ENCODE measurements at regions not wholly inside any gene's neighbourhood (a gene's known extent, or its start where the extent isn't known, plus 50 kb on each side); places are given as distances from the start of the nearest gene placed in this dataset.

- DNase-seq (ENCODE audit: low read depth): no peak
- Histone ChIP-seq H3K9me3 (ENCODE audit: control insufficient read depth, low read length) (no peaks in the 10 kb centered on the region), H3K9ac (ENCODE audit: low read length) (no peak overlapping the region), H3K4me1 (ENCODE audit: control insufficient read depth, insufficient read depth, low read length) (peaks cover 36% of the 10 kb centered on the region), H3K4me3 (ENCODE audit: low read length) (no peak overlapping the region), H3K27me3 (replicated peaks; ENCODE audit: control insufficient read depth, insufficient read depth, low read length) (no peaks in the 10 kb centered on the region), H3K36me3 (ENCODE audit: control insufficient read depth, insufficient read depth, low read length, severe bottlenecking) (no peaks in the 10 kb centered on the region)
Measured at GRCh38 chr5:103427326-103427725, 135.3 kb downstream of the NUDT12 start.

GRCh38 chr5:103425686-103426454 lies 136.7 kb downstream of the NUDT12 start:
- H3K9me3 ChIP-seq (ENCODE audit: control insufficient read depth, low read length): no peaks in the 10 kb centered on the region
- no peak overlapping the region for H3K9ac ChIP-seq (ENCODE audit: low read length)
- H3K27me3 ChIP-seq (replicated peaks; ENCODE audit: control insufficient read depth, insufficient read depth, low read length): no peaks in the 10 kb centered on the region
- peak; percentile 49 for DNase-seq (ENCODE audit: low read depth)
- H3K4me1 ChIP-seq (ENCODE audit: control insufficient read depth, insufficient read depth, low read length): peaks cover 25% of the 10 kb centered on the region
- H3K36me3 ChIP-seq (ENCODE audit: control insufficient read depth, insufficient read depth, low read length, severe bottlenecking): no peaks in the 10 kb centered on the region
- H3K4me3 ChIP-seq (ENCODE audit: low read length): no peak overlapping the region

GRCh38 chr5:103424453-103425205 lies 138.0 kb downstream of the NUDT12 start:
- Histone ChIP-seq H3K9me3 (ENCODE audit: control insufficient read depth, low read length) (no peaks in the 10 kb centered on the region), H3K9ac (ENCODE audit: low read length) (no peak overlapping the region), H3K4me3 (ENCODE audit: low read length) (no peak overlapping the region), H3K27me3 (replicated peaks; ENCODE audit: control insufficient read depth, insufficient read depth, low read length) (no peaks in the 10 kb centered on the region), H3K36me3 (ENCODE audit: control insufficient read depth, insufficient read depth, low read length, severe bottlenecking) (no peaks in the 10 kb centered on the region), H3K4me1 (ENCODE audit: control insufficient read depth, insufficient read depth, low read length) (peaks cover 19% of the 10 kb centered on the region)
- peak; percentile 71 for DNase-seq (ENCODE audit: low read depth)

- H3K4me1 ChIP-seq (ENCODE audit: control insufficient read depth, insufficient read depth, low read length): peaks cover 19% of the 10 kb centered on the region
- no peak overlapping the region for H3K9ac ChIP-seq (ENCODE audit: low read length)
- H3K36me3 ChIP-seq (ENCODE audit: control insufficient read depth, insufficient read depth, low read length, severe bottlenecking): no peaks in the 10 kb centered on the region
Measured at GRCh38 chr5:103424026-103424425, 138.6 kb downstream of the NUDT12 start.

GRCh38 chr5:103422756-103423155 lies 139.8 kb downstream of the NUDT12 start:
- Histone ChIP-seq H3K9me3 (ENCODE audit: control insufficient read depth, low read length) (no peaks in the 10 kb centered on the region), H3K4me3 (ENCODE audit: low read length) (no peak overlapping the region), H3K27me3 (replicated peaks; ENCODE audit: control insufficient read depth, insufficient read depth, low read length) (no peaks in the 10 kb centered on the region), H3K4me1 (ENCODE audit: control insufficient read depth, insufficient read depth, low read length) (peaks cover 19% of the 10 kb centered on the region), H3K9ac (ENCODE audit: low read length) (no peak overlapping the region), H3K36me3 (ENCODE audit: control insufficient read depth, insufficient read depth, low read length, severe bottlenecking) (no peaks in the 10 kb centered on the region)
- DNase-seq (ENCODE audit: low read depth): no peak

More at GRCh38 chr5:103424026-103424425, 138.6 kb downstream of the NUDT12 start:
- peak; percentile 91 for DNase-seq (ENCODE audit: low read depth)
- Histone ChIP-seq H3K4me3 (ENCODE audit: low read length) (peak overlapping the region; percentile 21), H3K27me3 (replicated peaks; ENCODE audit: control insufficient read depth, insufficient read depth, low read length) (no peaks in the 10 kb centered on the region), H3K9me3 (ENCODE audit: control insufficient read depth, low read length) (no peaks in the 10 kb centered on the region)

GRCh38 chr5:103414604-103415003 lies 148.0 kb downstream of the NUDT12 start:
- Histone ChIP-seq H3K4me3 (ENCODE audit: low read length) (no peak overlapping the region), H3K36me3 (ENCODE audit: control insufficient read depth, insufficient read depth, low read length, severe bottlenecking) (no peaks in the 10 kb centered on the region), H3K27me3 (replicated peaks; ENCODE audit: control insufficient read depth, insufficient read depth, low read length) (no peaks in the 10 kb centered on the region), H3K9ac (ENCODE audit: low read length) (no peak overlapping the region), H3K4me1 (ENCODE audit: control insufficient read depth, insufficient read depth, low read length) (peaks cover 4% of the 10 kb centered on the region), H3K9me3 (ENCODE audit: control insufficient read depth, low read length) (no peaks in the 10 kb centered on the region)
- DNase-seq (ENCODE audit: low read depth): peak; percentile 7

GRCh38 chr5:103411711-103412110 lies 150.9 kb downstream of the NUDT12 start:
- no peak overlapping the region for H3K9ac ChIP-seq (ENCODE audit: low read length)
- DNase-seq (ENCODE audit: low read depth): no peak
- no peak overlapping the region for H3K4me3 ChIP-seq (ENCODE audit: low read length)
- H3K36me3 ChIP-seq (ENCODE audit: control insufficient read depth, insufficient read depth, low read length, severe bottlenecking): no peaks in the 10 kb centered on the region
- no peaks in the 10 kb centered on the region for H3K27me3 ChIP-seq (replicated peaks; ENCODE audit: control insufficient read depth, insufficient read depth, low read length)
- H3K4me1 ChIP-seq (ENCODE audit: control insufficient read depth, insufficient read depth, low read length): peaks cover 4% of the 10 kb centered on the region
- H3K9me3 ChIP-seq (ENCODE audit: control insufficient read depth, low read length): no peaks in the 10 kb centered on the region

- no peak overlapping the region for H3K9ac ChIP-seq (ENCODE audit: low read length)
- DNase-seq (ENCODE audit: low read depth): no peak
- no peaks in the 10 kb centered on the region for H3K36me3 ChIP-seq (ENCODE audit: control insufficient read depth, insufficient read depth, low read length, severe bottlenecking)
- no peaks in the 10 kb centered on the region for H3K27me3 ChIP-seq (replicated peaks; ENCODE audit: control insufficient read depth, insufficient read depth, low read length)
- peaks cover 4% of the 10 kb centered on the region for H3K4me1 ChIP-seq (ENCODE audit: control insufficient read depth, insufficient read depth, low read length)
- no peak overlapping the region for H3K4me3 ChIP-seq (ENCODE audit: low read length)
- H3K9me3 ChIP-seq (ENCODE audit: control insufficient read depth, low read length): no peaks in the 10 kb centered on the region
Measured at GRCh38 chr5:103410172-103410571, 151.6 kb downstream of the MACIR start.

GRCh38 chr5:103409013-103409670 lies 150.6 kb downstream of the MACIR start:
- DNase-seq (ENCODE audit: low read depth): no peak
- Histone ChIP-seq H3K9ac (ENCODE audit: low read length) (no peak overlapping the region), H3K4me3 (ENCODE audit: low read length) (no peak overlapping the region), H3K4me1 (ENCODE audit: control insufficient read depth, insufficient read depth, low read length) (no peaks in the 10 kb centered on the region), H3K36me3 (ENCODE audit: control insufficient read depth, insufficient read depth, low read length, severe bottlenecking) (no peaks in the 10 kb centered on the region), H3K9me3 (ENCODE audit: control insufficient read depth, low read length) (no peaks in the 10 kb centered on the region), H3K27me3 (replicated peaks; ENCODE audit: control insufficient read depth, insufficient read depth, low read length) (no peaks in the 10 kb centered on the region)

- DNase-seq (ENCODE audit: low read depth): no peak
- no peaks in the 10 kb centered on the region for H3K36me3 ChIP-seq (ENCODE audit: control insufficient read depth, insufficient read depth, low read length, severe bottlenecking)
- H3K9ac ChIP-seq (ENCODE audit: low read length): no peak overlapping the region
- no peaks in the 10 kb centered on the region for H3K9me3 ChIP-seq (ENCODE audit: control insufficient read depth, low read length)
- no peak overlapping the region for H3K4me3 ChIP-seq (ENCODE audit: low read length)
- H3K27me3 ChIP-seq (replicated peaks; ENCODE audit: control insufficient read depth, insufficient read depth, low read length): no peaks in the 10 kb centered on the region
- no peaks in the 10 kb centered on the region for H3K4me1 ChIP-seq (ENCODE audit: control insufficient read depth, insufficient read depth, low read length)
Measured at GRCh38 chr5:103408408-103408807, 149.8 kb downstream of the MACIR start.

GRCh38 chr5:103407402-103407801 lies 148.8 kb downstream of the MACIR start:
- no peak overlapping the region for H3K4me3 ChIP-seq (ENCODE audit: low read length)
- H3K36me3 ChIP-seq (ENCODE audit: control insufficient read depth, insufficient read depth, low read length, severe bottlenecking): no peaks in the 10 kb centered on the region
- DNase-seq (ENCODE audit: low read depth): no peak
- H3K4me1 ChIP-seq (ENCODE audit: control insufficient read depth, insufficient read depth, low read length): no peaks in the 10 kb centered on the region
- no peak overlapping the region for H3K9ac ChIP-seq (ENCODE audit: low read length)
- H3K9me3 ChIP-seq (ENCODE audit: control insufficient read depth, low read length): no peaks in the 10 kb centered on the region
- no peaks in the 10 kb centered on the region for H3K27me3 ChIP-seq (replicated peaks; ENCODE audit: control insufficient read depth, insufficient read depth, low read length)

Data from adipocyte (in vitro differentiated cells).